ENCODE measurements at regions not wholly inside any gene's neighbourhood (a gene's known extent, or its start where the extent isn't known, plus 50 kb on each side); places are given as distances from the start of the nearest gene placed in this dataset.

DNA sequence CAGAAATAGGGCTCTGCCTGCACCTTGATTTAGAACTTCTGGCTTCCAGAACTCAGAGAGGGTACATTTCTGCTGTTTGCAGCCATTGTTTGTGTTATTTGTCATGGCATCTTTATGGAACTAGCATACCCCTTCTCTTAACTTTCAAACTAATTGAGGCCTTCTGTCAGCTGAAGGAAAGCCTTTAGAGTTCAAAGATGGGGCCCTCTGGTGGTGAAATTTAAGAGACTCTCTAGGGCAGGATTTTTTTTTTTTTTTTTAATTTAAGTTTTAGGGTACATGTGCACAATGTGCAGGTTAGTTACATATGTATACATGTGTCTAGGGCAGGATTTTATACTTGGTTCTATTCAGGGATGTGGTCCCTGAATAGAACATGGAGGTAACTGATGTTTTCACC is 260.6 kb upstream of the LINC00305 start:
- TF ChIP-seq, protein P1, sequence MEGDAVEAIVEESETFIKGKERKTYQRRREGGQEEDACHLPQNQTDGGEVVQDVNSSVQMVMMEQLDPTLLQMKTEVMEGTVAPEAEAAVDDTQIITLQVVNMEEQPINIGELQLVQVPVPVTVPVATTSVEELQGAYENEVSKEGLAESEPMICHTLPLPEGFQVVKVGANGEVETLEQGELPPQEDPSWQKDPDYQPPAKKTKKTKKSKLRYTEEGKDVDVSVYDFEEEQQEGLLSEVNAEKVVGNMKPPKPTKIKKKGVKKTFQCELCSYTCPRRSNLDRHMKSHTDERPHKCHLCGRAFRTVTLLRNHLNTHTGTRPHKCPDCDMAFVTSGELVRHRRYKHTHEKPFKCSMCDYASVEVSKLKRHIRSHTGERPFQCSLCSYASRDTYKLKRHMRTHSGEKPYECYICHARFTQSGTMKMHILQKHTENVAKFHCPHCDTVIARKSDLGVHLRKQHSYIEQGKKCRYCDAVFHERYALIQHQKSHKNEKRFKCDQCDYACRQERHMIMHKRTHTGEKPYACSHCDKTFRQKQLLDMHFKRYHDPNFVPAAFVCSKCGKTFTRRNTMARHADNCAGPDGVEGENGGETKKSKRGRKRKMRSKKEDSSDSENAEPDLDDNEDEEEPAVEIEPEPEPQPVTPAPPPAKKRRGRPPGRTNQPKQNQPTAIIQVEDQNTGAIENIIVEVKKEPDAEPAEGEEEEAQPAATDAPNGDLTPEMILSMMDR (conservative IDR thresholded peaks at IDR 0.05; ENCODE audit: low read depth, low read length): peak; percentile 64
- TF ChIP-seq EZH2phosphoT487 (IDR thresholded peaks at IDR 0.05; ENCODE audit: borderline replicate concordance, low read length): no peak

Data from PC-3 (cell line).